Colonic mucosa (tissue), 4 donors: ENCODE measurements at regions not wholly inside any gene's neighbourhood (a gene's known extent, or its start where the extent isn't known, plus 50 kb on each side); places are given as distances from the start of the nearest gene placed in this dataset.

Source experiments
- DNase-seq: peaks from one replicate; pipeline ENCODE4 v3.0.0-alpha.2; 2020
- H3K27ac ChIP-seq: fragments of 200-600 bp; one replicate; pipeline ENCODE4 v1.8.0; 2021
- H3K27me3 ChIP-seq: fragments of 200-600 bp; one replicate; pipeline ENCODE4 v1.8.0; 2021
- H3K36me3 ChIP-seq: fragments of 200-600 bp; one replicate; pipeline ENCODE4 v1.8.0; 2021
- H3K4me1 ChIP-seq: fragments of 200-600 bp; one replicate; pipeline ENCODE4 v1.8.0; 2021; ENCODE audit warnings: mild to moderate bottlenecking
- H3K4me3 ChIP-seq: fragments of 200-600 bp; one replicate; pipeline ENCODE4 v1.8.0; 2021
- H3K9ac ChIP-seq, 2 donors: one replicate each; pipeline ENCODE4 v1.7.0; 2013; ENCODE audit warnings: control low read depth in 2 of 2, low read depth in 2 of 2, low read length in 2 of 2
- H3K9me3 ChIP-seq: fragments of 200-600 bp; one replicate; pipeline ENCODE4 v1.8.0; 2021
- CTCF ChIP-seq: fragments of 200-600 bp; IDR thresholded peaks from one replicate; pipeline ENCODE4 v1.8.0; 2022; ENCODE audit warnings: antibody characterized with exemption, mild to moderate bottlenecking
- intact Hi-C: fragments of 100-400 bp; cut with DNase I; formaldehyde crosslinking; loops from one replicate; pipeline ENCODE4 v1.14.1; 2022
- donor health status: healthy.
- donor health status: DM: no; HTN: no; CAD: no.
- donor health status: DM: no; HTN: no; CAD: no.

- Histone ChIP-seq H3K36me3 (no peaks in the 10 kb centered on the region), H3K27ac (no peak overlapping the region)
- no peak for TF ChIP-seq CTCF
These were observed 100.7 kb upstream of the RIPOR2 start for GRCh38 chr6:25036461-25036860.

GRCh38 chr6:25038300-25038699 lies 102.5 kb upstream of the RIPOR2 start:
- H3K9me3 ChIP-seq, result no peaks in the 10 kb centered on the region
- H3K27me3 ChIP-seq, result no peaks in the 10 kb centered on the region
- no peak overlapping the region for H3K4me3 ChIP-seq
- no peak for TF ChIP-seq CTCF
- H3K36me3 ChIP-seq, result no peaks in the 10 kb centered on the region
- no peak overlapping the region for H3K27ac ChIP-seq
- no peaks in the 10 kb centered on the region for H3K4me1 ChIP-seq
- H3K9ac ChIP-seq, result no peak overlapping the region
- intact Hi-C loops, result no loop called here
- no peak for DNase-seq

More at GRCh38 chr6:25036461-25036860, 100.7 kb upstream of the RIPOR2 start:
- H3K27me3 ChIP-seq, result no peaks in the 10 kb centered on the region
- no peak overlapping the region for H3K9ac ChIP-seq
- no peaks in the 10 kb centered on the region for H3K4me1 ChIP-seq
- intact Hi-C loops, result no loop called here
- H3K4me3 ChIP-seq, result no peak overlapping the region
- H3K9me3 ChIP-seq, result no peaks in the 10 kb centered on the region
- no peak for DNase-seq

GRCh38 chr6:25038999-25039398 lies 103.2 kb upstream of the RIPOR2 start:
- H3K4me3 ChIP-seq, result no peak overlapping the region
- no peaks in the 10 kb centered on the region for H3K27me3 ChIP-seq
- no peaks in the 10 kb centered on the region for H3K9me3 ChIP-seq
- no peak for DNase-seq
- intact Hi-C loops, result no loop called here
- no peaks in the 10 kb centered on the region for H3K36me3 ChIP-seq
- no peak overlapping the region for H3K9ac ChIP-seq
- H3K4me1 ChIP-seq, result no peaks in the 10 kb centered on the region
- no peak for TF ChIP-seq CTCF
- H3K27ac ChIP-seq, result no peak overlapping the region

- peak overlapping the region; percentile 12 for H3K27ac ChIP-seq
- H3K9ac ChIP-seq, result no peak overlapping the region
- intact Hi-C loops, result no loop called here
- no peak for DNase-seq
- H3K27me3 ChIP-seq, result no peaks in the 10 kb centered on the region
- H3K9me3 ChIP-seq, result no peaks in the 10 kb centered on the region
- no peak overlapping the region for H3K4me3 ChIP-seq
- H3K4me1 ChIP-seq, result no peaks in the 10 kb centered on the region
- no peaks in the 10 kb centered on the region for H3K36me3 ChIP-seq
- no peak for TF ChIP-seq CTCF
These were observed 105.8 kb upstream of the RIPOR2 start for GRCh38 chr6:25041485-25042035.

GRCh38 chr6:25042036-25042521 lies 106.3 kb upstream of the RIPOR2 start:
- intact Hi-C loops, result no loop called here
- no peak for DNase-seq

More at GRCh38 chr6:25042036-25042521, 106.3 kb upstream of the RIPOR2 start:
- no peak overlapping the region for H3K27ac ChIP-seq
- no peaks in the 10 kb centered on the region for H3K27me3 ChIP-seq
- TF ChIP-seq CTCF, result no peak
- no peaks in the 10 kb centered on the region for H3K9me3 ChIP-seq
- H3K9ac ChIP-seq, result no peak overlapping the region
- no peaks in the 10 kb centered on the region for H3K4me1 ChIP-seq
- no peaks in the 10 kb centered on the region for H3K36me3 ChIP-seq
- H3K4me3 ChIP-seq, result no peak overlapping the region
